CD4-positive, alpha-beta T cell (primary cell): ENCODE measurements at regions not wholly inside any gene's neighbourhood (a gene's known extent, or its start where the extent isn't known, plus 50 kb on each side); places are given as distances from the start of the nearest gene placed in this dataset.
"Not testable (repeated sequence)": the region's sequence is repeated elsewhere in the genome, so short reads cannot be mapped to it uniquely, and the experiment has no call there.

ENCODE experiments used
- ATAC-seq: fragments of 200-7000 bp; cut with Tn5 transposase; one replicate; pipeline ENCODE4 v1.10.0; 2022; ENCODE audit warnings: mild to moderate bottlenecking; ENCODE audit not compliant: poor library complexity
- CTCF ChIA-PET: fragments of 350-600 bp; sonication (Branson Sonifier 250); formaldehyde crosslinking; loops from one replicate; lab custom pipeline; 2021; ENCODE audit warnings: antibody characterized with exemption, inconsistent platforms; lab: Charles Lee
- POLR2A ChIA-PET: fragments of 350-600 bp; sonication (Branson Sonifier 250); formaldehyde crosslinking; loops from one replicate; lab custom pipeline; 2021; ENCODE audit warnings: antibody characterized with exemption, inconsistent platforms; lab: Charles Lee
- DNase-seq, 14 experiments: peaks; one replicate each; pipeline ENCODE4 v3.0.0-alpha.2; 2013 to 2020; ENCODE audit warnings: mixed read lengths in 2 of 14
- H3K27ac ChIP-seq, 2 donors: one replicate each; pipeline versions ENCODE4 v1.5.1 to v1.7.0; 2013; ENCODE audit warnings: low read length in 2 of 2, low read depth in 1 of 2, mild to moderate bottlenecking in 1 of 2
- H3K27me3 ChIP-seq, 2 experiments: 1 replicate in 1 of 2; 2 replicates in 1 of 2; pipeline versions ENCODE4 v1.6.1 to v1.7.0; 2013; ENCODE audit warnings: low read length in 2 of 2, control low read depth in 1 of 2, mild to moderate bottlenecking in 1 of 2, moderate library complexity in 1 of 2; ENCODE audit not compliant: insufficient read depth in 2 of 2, control insufficient read depth in 1 of 2
- H3K36me3 ChIP-seq: one replicate; pipeline ENCODE4 v1.6.1; 2013; ENCODE audit warnings: low read length, control low read depth; ENCODE audit not compliant: insufficient read depth
- H3K4me1 ChIP-seq: one replicate; pipeline ENCODE4 v1.6.1; 2013; ENCODE audit warnings: low read length, control low read depth; ENCODE audit not compliant: insufficient read depth
- H3K4me3 ChIP-seq: one replicate; pipeline ENCODE4 v1.5.1; 2013; ENCODE audit warnings: mild to moderate bottlenecking, low read length, moderate library complexity
- H3K9me3 ChIP-seq, 2 experiments: 1 replicate in 1 of 2; 2 replicates in 1 of 2; pipeline versions ENCODE4 v1.6.1 to v1.7.0; 2013; ENCODE audit warnings: low read length in 2 of 2, mild to moderate bottlenecking in 2 of 2, control low read depth in 1 of 2, moderate library complexity in 1 of 2; ENCODE audit not compliant: control insufficient read depth in 1 of 2, insufficient read depth in 1 of 2
- H3K27ac Mint-ChIP-seq: one replicate; pipeline ENCODE4 v1.8.0; 2020; ENCODE audit warnings: mixed read lengths
- H3K27me3 Mint-ChIP-seq: one replicate; pipeline ENCODE4 v1.8.0; 2021; ENCODE audit warnings: mixed read lengths
- H3K36me3 Mint-ChIP-seq: one replicate; pipeline ENCODE4 v1.8.0; 2021; ENCODE audit warnings: low read depth, mixed read lengths
- H3K4me1 Mint-ChIP-seq: one replicate; pipeline ENCODE4 v1.8.0; 2021; ENCODE audit warnings: low read depth, mixed read lengths
- H3K4me3 Mint-ChIP-seq: one replicate; pipeline ENCODE4 v1.8.0; 2020; ENCODE audit warnings: mild to moderate bottlenecking, mixed read lengths
- H3K9me3 Mint-ChIP-seq: one replicate; pipeline ENCODE4 v1.8.0; 2020; ENCODE audit warnings: mixed read lengths
- intact Hi-C, 2 experiments: fragments of 100-400 bp; cut with DNase I in 1 of 2; cut with micrococcal nuclease in 1 of 2; formaldehyde crosslinking; loops; one replicate each; pipeline versions ENCODE4 v1.15.1 to v1.9.0; 2023 to 2025; cut with DNase I, micrococcal nuclease
- TF ChIP-seq, protein P1 (sequence below): fragments of 200-600 bp; IDR thresholded peaks from one replicate; pipeline ENCODE4 v1.8.0; 2022; ENCODE audit warnings: antibody characterized with exemption, mild to moderate bottlenecking

DNA sequence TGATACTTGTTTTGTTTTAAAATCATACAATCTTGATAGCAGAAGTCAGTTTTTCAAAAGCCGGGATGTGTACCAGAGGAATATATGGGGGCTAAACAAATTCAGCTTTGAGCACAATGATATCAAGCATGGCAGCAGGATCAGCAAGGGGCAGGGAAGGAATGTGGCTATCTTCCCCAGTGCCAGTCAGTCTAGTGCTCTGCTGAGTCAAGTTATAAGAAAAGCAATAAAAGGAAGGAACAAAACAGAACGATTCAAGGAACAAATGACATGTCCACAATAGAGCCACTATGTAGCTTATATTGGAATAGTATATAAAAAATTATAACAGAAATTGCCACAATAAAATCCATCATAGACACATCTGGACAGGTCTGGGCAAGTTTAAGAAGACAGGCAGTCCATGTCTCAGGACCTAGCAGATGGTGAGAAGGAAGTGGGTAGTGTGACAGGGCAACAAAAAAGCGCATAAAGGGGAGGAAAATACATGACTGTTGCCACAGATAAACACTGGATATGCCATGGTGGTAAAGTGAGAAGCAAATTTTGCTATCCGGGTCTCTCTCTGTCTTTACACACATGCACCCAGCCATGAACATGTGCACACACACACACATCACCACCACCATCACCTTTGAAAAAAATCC is 518.2 kb upstream of the HTR2C start:
- ATAC-seq = no peak
- Histone ChIP-seq H3K27ac (no peak overlapping the region), H3K27me3 (no peaks in the 10 kb centered on the region), H3K9me3 (no peaks in the 10 kb centered on the region), H3K36me3 (no peaks in the 10 kb centered on the region), H3K4me3 (no peak overlapping the region), H3K4me1 (no peaks in the 10 kb centered on the region)
- no peak overlapping the region for H3K27ac Mint-ChIP-seq
- H3K9me3 Mint-ChIP-seq = peaks cover 2% of the 10 kb centered on the region
- H3K4me1 Mint-ChIP-seq = no peaks in the 10 kb centered on the region
- POLR2A ChIA-PET = no interaction called here
- intact Hi-C loops = no loop called here
- CTCF ChIA-PET = no interaction called here
- no peak overlapping the region for H3K4me3 Mint-ChIP-seq
- no peaks in the 10 kb centered on the region for H3K27me3 Mint-ChIP-seq
- H3K36me3 Mint-ChIP-seq = no peaks in the 10 kb centered on the region
- TF ChIP-seq, protein P1, sequence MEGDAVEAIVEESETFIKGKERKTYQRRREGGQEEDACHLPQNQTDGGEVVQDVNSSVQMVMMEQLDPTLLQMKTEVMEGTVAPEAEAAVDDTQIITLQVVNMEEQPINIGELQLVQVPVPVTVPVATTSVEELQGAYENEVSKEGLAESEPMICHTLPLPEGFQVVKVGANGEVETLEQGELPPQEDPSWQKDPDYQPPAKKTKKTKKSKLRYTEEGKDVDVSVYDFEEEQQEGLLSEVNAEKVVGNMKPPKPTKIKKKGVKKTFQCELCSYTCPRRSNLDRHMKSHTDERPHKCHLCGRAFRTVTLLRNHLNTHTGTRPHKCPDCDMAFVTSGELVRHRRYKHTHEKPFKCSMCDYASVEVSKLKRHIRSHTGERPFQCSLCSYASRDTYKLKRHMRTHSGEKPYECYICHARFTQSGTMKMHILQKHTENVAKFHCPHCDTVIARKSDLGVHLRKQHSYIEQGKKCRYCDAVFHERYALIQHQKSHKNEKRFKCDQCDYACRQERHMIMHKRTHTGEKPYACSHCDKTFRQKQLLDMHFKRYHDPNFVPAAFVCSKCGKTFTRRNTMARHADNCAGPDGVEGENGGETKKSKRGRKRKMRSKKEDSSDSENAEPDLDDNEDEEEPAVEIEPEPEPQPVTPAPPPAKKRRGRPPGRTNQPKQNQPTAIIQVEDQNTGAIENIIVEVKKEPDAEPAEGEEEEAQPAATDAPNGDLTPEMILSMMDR = no peak
- no peak for DNase-seq

DNA sequence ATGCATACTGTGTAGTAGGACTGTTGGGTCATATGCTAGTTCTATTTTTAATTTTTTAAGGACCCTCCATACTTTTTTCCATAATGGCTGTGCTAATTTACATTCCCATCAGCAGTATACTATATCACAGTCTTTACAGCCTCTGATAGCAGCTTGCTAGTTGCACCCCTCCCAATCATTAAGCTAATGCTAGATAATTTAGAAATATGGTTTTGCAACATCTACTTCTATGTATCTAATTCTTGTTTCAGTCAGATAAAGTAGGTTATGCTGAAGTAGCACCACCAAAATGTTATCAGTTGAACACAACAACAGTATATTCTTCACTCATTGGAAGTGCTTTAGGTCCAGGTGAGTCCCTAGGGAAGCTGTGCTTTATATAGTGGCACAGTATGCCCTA is 522.7 kb upstream of the HTR2C start:
- no peak for DNase-seq
- H3K9me3 Mint-ChIP-seq = peaks cover 3% of the 10 kb centered on the region
- POLR2A ChIA-PET = no interaction called here

DNA sequence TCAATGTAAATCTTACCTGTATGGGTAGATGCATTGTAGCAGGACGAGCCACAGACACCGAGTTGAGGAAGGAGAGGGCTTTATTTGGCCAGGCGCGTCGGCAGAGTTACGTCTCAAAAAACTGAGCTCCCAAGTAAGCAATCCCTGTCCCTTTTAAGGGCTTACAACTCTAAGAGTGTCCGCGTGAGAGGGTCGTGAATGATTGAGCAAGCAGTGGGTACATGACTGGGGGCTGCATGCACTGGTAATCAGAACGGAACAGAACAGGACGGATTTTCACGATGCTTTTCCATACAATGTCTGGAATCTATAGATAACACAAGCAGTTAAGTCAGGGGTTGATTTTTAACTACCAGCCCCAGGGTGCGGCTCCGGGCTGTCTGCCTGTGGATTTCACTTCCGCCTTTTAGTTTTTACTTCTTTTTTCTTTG is 524.9 kb upstream of the HTR2C start:
- Histone ChIP-seq H3K4me3 (no peak overlapping the region), H3K27ac (no peak overlapping the region)

More for the DNA sequence above, 522.7 kb upstream of the HTR2C start:
- no peak overlapping the region for H3K4me3 Mint-ChIP-seq
- intact Hi-C loops = no loop called here
- no peak overlapping the region for H3K27ac Mint-ChIP-seq
- ATAC-seq = no peak
- TF ChIP-seq, protein P1 = no peak
- H3K9me3 ChIP-seq = no peaks in the 10 kb centered on the region
- CTCF ChIA-PET = no interaction called here
- H3K36me3 ChIP-seq = no peaks in the 10 kb centered on the region
- H3K27ac ChIP-seq = no peak overlapping the region
- H3K4me3 ChIP-seq = no peak overlapping the region
- no peaks in the 10 kb centered on the region for H3K36me3 Mint-ChIP-seq
- H3K4me1 ChIP-seq = no peaks in the 10 kb centered on the region
- no peaks in the 10 kb centered on the region for H3K4me1 Mint-ChIP-seq
- H3K27me3 Mint-ChIP-seq = no peaks in the 10 kb centered on the region
- H3K27me3 ChIP-seq = no peaks in the 10 kb centered on the region

DNA sequence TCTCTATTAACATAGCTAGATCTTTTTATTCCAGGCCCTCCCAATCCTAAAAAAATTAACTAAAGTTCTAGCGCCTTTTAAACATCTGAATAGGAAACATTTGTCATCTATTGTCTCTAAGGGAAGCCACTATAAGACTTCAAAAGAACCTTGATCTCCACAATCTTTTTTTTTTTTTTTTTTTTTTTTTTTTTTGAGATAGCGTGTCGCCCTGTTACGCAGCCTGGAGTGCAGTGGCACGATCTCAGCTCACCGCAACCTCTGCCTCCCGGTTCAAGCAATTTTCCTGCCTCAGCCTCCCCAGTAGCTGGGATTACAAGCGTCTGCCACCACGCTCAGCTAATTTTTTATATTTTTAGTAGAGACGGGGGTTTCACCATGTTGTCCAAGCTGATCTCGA is 526.5 kb upstream of the HTR2C start:
- H3K4me1 Mint-ChIP-seq, H3K36me3 Mint-ChIP-seq, ATAC-seq, H3K27me3 Mint-ChIP-seq, H3K4me1 ChIP-seq, H3K4me3 ChIP-seq, H3K27ac ChIP-seq, H3K4me3 Mint-ChIP-seq, H3K9me3 Mint-ChIP-seq, intact Hi-C loops, H3K36me3 ChIP-seq, H3K9me3 ChIP-seq, H3K27ac Mint-ChIP-seq, DNase-seq, POLR2A ChIA-PET, H3K27me3 ChIP-seq: not testable (repeated sequence)
- CTCF ChIA-PET = interaction anchor here (0.7 kb wide), 1 partner anchor 18 kb away, joined by 4 read pairs; no protein-coding TSS in a partner anchor

More for the DNA sequence above, 524.9 kb upstream of the HTR2C start:
- peak in 1 of 14 experiments; percentile 0 for DNase-seq
- ChIA-PET POLR2A (no interaction called here), CTCF (no interaction called here)
- Mint-ChIP-seq H3K27me3 (no peaks in the 10 kb centered on the region), H3K4me3 (no peak overlapping the region), H3K9me3 (peaks cover 3% of the 10 kb centered on the region), H3K27ac (no peak overlapping the region), H3K36me3 (no peaks in the 10 kb centered on the region), H3K4me1 (no peaks in the 10 kb centered on the region)
- Histone ChIP-seq H3K4me1 (no peaks in the 10 kb centered on the region), H3K9me3 (no peaks in the 10 kb centered on the region), H3K36me3 (no peaks in the 10 kb centered on the region), H3K27me3 (no peaks in the 10 kb centered on the region)
- TF ChIP-seq, protein P1 = no peak
- ATAC-seq = no peak
- intact Hi-C loops = no loop called here
